ENCODE measurements at regions not wholly inside any gene's neighbourhood (a gene's known extent, or its start where the extent isn't known, plus 50 kb on each side); places are given as distances from the start of the nearest gene placed in this dataset.

- no peak for TF ChIP-seq POLR2A (IDR thresholded peaks at IDR 0.05)
- TF ChIP-seq, protein P1, sequence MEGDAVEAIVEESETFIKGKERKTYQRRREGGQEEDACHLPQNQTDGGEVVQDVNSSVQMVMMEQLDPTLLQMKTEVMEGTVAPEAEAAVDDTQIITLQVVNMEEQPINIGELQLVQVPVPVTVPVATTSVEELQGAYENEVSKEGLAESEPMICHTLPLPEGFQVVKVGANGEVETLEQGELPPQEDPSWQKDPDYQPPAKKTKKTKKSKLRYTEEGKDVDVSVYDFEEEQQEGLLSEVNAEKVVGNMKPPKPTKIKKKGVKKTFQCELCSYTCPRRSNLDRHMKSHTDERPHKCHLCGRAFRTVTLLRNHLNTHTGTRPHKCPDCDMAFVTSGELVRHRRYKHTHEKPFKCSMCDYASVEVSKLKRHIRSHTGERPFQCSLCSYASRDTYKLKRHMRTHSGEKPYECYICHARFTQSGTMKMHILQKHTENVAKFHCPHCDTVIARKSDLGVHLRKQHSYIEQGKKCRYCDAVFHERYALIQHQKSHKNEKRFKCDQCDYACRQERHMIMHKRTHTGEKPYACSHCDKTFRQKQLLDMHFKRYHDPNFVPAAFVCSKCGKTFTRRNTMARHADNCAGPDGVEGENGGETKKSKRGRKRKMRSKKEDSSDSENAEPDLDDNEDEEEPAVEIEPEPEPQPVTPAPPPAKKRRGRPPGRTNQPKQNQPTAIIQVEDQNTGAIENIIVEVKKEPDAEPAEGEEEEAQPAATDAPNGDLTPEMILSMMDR (IDR thresholded peaks at IDR 0.05) = peak in 1 of 7 experiments; percentile 6
Observed at GRCh38 chr5:168128557-168128956, 162.9 kb upstream of the WWC1 start.
